ENCODE measurements at regions not wholly inside any gene's neighbourhood (a gene's known extent, or its start where the extent isn't known, plus 50 kb on each side); places are given as distances from the start of the nearest gene placed in this dataset.

DNA sequence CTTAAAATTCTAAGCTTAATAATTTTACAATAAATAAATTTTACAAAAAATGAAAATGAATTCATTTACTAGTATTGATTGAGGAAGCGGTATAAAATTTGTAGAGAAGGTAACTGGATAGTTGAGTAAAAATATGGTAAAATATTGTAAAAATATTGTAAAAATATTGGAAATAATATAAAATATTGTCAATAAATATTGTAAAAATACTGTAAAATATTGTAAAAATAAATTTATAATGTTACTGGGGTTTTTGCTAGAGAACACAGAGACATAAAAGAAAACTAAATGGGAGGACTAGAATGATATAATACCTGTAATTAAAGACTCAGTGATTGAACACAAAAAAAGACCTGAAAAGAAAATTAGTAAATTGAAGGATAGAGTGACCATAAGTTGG is 546.3 kb upstream of the NETO1 start:
- TF ChIP-seq, protein P1, sequence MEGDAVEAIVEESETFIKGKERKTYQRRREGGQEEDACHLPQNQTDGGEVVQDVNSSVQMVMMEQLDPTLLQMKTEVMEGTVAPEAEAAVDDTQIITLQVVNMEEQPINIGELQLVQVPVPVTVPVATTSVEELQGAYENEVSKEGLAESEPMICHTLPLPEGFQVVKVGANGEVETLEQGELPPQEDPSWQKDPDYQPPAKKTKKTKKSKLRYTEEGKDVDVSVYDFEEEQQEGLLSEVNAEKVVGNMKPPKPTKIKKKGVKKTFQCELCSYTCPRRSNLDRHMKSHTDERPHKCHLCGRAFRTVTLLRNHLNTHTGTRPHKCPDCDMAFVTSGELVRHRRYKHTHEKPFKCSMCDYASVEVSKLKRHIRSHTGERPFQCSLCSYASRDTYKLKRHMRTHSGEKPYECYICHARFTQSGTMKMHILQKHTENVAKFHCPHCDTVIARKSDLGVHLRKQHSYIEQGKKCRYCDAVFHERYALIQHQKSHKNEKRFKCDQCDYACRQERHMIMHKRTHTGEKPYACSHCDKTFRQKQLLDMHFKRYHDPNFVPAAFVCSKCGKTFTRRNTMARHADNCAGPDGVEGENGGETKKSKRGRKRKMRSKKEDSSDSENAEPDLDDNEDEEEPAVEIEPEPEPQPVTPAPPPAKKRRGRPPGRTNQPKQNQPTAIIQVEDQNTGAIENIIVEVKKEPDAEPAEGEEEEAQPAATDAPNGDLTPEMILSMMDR (IDR thresholded peaks at IDR 0.05), result no peak
- no peak for TF ChIP-seq POLR2A (IDR thresholded peaks at IDR 0.05)

All from thyroid gland (tissue), 4 donors.